ENCODE measurements at regions not wholly inside any gene's neighbourhood (a gene's known extent, or its start where the extent isn't known, plus 50 kb on each side); places are given as distances from the start of the nearest gene placed in this dataset.

DNA sequence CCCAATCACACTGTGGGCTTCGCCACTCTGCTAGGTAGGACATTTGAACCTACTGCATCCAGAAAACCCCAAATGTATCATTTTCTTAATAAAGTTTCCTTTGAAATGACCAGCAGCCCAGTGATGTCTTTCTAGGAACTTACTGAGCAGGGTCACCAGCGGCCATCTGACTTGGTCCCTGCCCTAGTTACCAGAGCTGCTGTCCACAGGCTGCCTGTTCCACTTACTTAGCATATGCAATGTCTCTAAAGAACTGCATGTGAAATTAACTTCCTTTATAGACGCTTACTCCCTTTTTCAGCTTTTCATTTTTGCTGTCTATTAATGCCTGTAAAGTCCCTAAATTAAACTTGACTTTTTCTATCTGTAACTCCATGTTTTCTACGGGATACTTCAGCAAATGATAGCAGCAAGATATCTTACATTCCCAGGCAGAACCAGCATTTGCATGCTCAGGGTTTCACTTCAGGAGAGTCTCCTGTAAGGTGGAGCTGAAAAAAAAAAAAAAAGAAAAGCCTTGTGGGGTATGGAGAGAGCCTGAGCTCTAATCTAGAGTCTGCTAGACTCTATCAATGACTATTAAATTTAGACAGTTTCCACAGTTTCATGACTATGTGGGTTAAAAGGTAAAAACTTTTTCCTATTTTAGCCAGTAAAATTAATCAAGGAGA lies 125.0 kb downstream of the FAT3 start:
- TF ChIP-seq SUZ12 (IDR thresholded peaks at IDR 0.05) (no peak), ARNT (IDR thresholded peaks at IDR 0.05) (no peak)

Data from HEK293T (cell line).